Hepatic stellate cell (primary cell): ENCODE measurements at regions not wholly inside any gene's neighbourhood (a gene's known extent, or its start where the extent isn't known, plus 50 kb on each side); places are given as distances from the start of the nearest gene placed in this dataset.

ENCODE experiments used
- DNase-seq: peaks from one replicate; pipeline ENCODE4 v3.0.0; 2011; ENCODE audit warnings: low spot score

- no peak for DNase-seq
These were observed 232.3 kb upstream of the TENM3 start for GRCh38 chr4:182010876-182011275.

- no peak for DNase-seq
These were observed 229.0 kb upstream of the TENM3 start for GRCh38 chr4:182014164-182014563.

GRCh38 chr4:182015014-182015413 is 228.2 kb upstream of the TENM3 start:
- no peak for DNase-seq

GRCh38 chr4:182015893-182016292 is 227.3 kb upstream of the TENM3 start:
- peak; percentile 4 for DNase-seq

- DNase-seq: no peak
These were observed 226.2 kb upstream of the TENM3 start for GRCh38 chr4:182017038-182017437.

GRCh38 chr4:182018691-182019090 is 224.5 kb upstream of the TENM3 start:
- DNase-seq: no peak

GRCh38 chr4:182019148-182019652 is 224.0 kb upstream of the TENM3 start:
- no peak for DNase-seq

- no peak for DNase-seq
These were observed 220.3 kb upstream of the TENM3 start for GRCh38 chr4:182022909-182023308.

GRCh38 chr4:182023469-182023868 is 219.7 kb upstream of the TENM3 start:
- no peak for DNase-seq

GRCh38 chr4:182042945-182043344 is 200.3 kb upstream of the TENM3 start:
- DNase-seq: no peak

GRCh38 chr4:182048871-182049270 is 194.3 kb upstream of the TENM3 start:
- DNase-seq: no peak

GRCh38 chr4:182056866-182057265 is 186.3 kb upstream of the TENM3 start:
- DNase-seq: no peak

GRCh38 chr4:182062458-182062857 is 180.7 kb upstream of the TENM3 start:
- no peak for DNase-seq

- no peak for DNase-seq
These were observed 180.3 kb upstream of the TENM3 start for GRCh38 chr4:182062936-182063335.

- no peak for DNase-seq
These were observed 179.6 kb upstream of the TENM3 start for GRCh38 chr4:182063651-182064050.

- DNase-seq: no peak
These were observed 177.9 kb upstream of the TENM3 start for GRCh38 chr4:182065255-182065654.

- no peak for DNase-seq
These were observed 177.2 kb upstream of the TENM3 start for GRCh38 chr4:182066037-182066436.

GRCh38 chr4:182067828-182068227 is 175.4 kb upstream of the TENM3 start:
- DNase-seq: no peak

GRCh38 chr4:182068920-182069319 is 174.3 kb upstream of the TENM3 start:
- DNase-seq: no peak

- DNase-seq: no peak
These were observed 169.9 kb upstream of the TENM3 start for GRCh38 chr4:182073278-182073677.

- no peak for DNase-seq
These were observed 169.1 kb upstream of the TENM3 start for GRCh38 chr4:182074139-182074538.

- DNase-seq: no peak
These were observed 168.4 kb upstream of the TENM3 start for GRCh38 chr4:182074810-182075209.

GRCh38 chr4:182082910-182083309 is 160.3 kb upstream of the TENM3 start:
- DNase-seq: no peak

GRCh38 chr4:182083671-182084410 is 159.4 kb upstream of the TENM3 start:
- DNase-seq: no peak
